Right atrium auricular region (tissue), 2 donors: ENCODE measurements at regions not wholly inside any gene's neighbourhood (a gene's known extent, or its start where the extent isn't known, plus 50 kb on each side); places are given as distances from the start of the nearest gene placed in this dataset.
"Not testable (repeated sequence)": the region's sequence is repeated elsewhere in the genome, so short reads cannot be mapped to it uniquely, and the experiment has no call there.

Experiments used
- DNase-seq: peaks from one replicate; pipeline ENCODE4 v3.0.0-alpha.2; 2019; ENCODE audit warnings: low spot score
- H3K27ac ChIP-seq, 2 donors: fragments of 200-600 bp; sonication (generic); 1 replicate in 1 of 2; 2 replicates in 1 of 2; pipeline ENCODE4 v1.5.1; 2016 to 2019
- H3K27me3 ChIP-seq, 2 donors: fragments of 200-600 bp; sonication (generic); one replicate each; pipeline versions ENCODE4 v1.5.1 to v1.6.0; 2017 to 2019
- H3K36me3 ChIP-seq: fragments of 200-600 bp; sonication (generic); one replicate; pipeline ENCODE4 v1.5.1; 2016
- H3K4me1 ChIP-seq, 2 donors: fragments of 200-600 bp; sonication (generic); one replicate each; pipeline versions ENCODE4 v1.5.1 to v1.6.0; 2017 to 2019
- H3K4me3 ChIP-seq, 2 donors: fragments of 200-600 bp; sonication (generic); 1 replicate in 1 of 2; 2 replicates in 1 of 2; pipeline ENCODE4 v1.5.1; 2017 to 2019; ENCODE audit warnings: mild to moderate bottlenecking in 1 of 2, moderate library complexity in 1 of 2
- H3K9me3 ChIP-seq, 2 donors: fragments of 200-600 bp; sonication (generic); one replicate each; pipeline ENCODE4 v1.5.1; 2019
- TF ChIP-seq, protein P1 (sequence below), 2 donors: fragments of 200-600 bp; sonication (generic); IDR thresholded peaks; one replicate each; pipeline ENCODE4 v1.5.1; 2019; ENCODE audit warnings: antibody characterized with exemption in 2 of 2

DNA sequence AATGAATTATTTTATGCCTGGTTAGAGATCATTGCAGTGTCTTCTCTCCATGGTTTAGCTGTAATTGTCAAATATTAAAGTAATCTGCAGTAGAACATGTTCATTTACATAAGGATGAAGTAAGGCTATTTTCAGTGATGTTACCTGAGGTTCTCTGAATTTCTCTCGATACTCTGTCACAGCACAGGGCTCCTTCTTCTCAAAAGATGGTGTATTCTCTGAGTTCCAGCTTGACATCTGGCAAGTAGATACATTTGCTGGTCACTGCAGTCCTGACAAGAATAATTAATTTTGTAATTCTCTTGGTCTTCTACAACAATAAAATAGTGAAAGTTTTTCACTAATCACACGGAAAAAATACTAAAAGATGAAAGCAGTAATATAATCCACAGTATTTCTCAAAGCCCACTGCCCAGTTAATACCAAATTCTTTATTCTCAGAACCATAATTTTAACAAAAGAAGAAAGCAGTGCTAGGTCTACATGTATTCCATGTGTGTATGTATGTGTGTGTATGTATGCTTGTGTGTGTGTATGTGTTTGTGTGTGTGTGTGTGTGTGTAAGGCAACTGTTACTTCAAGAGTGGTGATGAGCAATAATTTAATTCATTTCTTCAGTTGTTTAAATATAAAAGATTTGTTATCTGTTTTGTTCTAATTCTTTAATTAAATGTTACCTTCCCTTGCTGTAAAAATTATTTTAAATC is 1165.5 kb upstream of the SLC39A10 start:
- H3K27ac ChIP-seq: no peak overlapping the region
- no peaks in the 10 kb centered on the region for H3K4me1 ChIP-seq
- H3K4me3 ChIP-seq: no peak overlapping the region
- TF ChIP-seq, protein P1, sequence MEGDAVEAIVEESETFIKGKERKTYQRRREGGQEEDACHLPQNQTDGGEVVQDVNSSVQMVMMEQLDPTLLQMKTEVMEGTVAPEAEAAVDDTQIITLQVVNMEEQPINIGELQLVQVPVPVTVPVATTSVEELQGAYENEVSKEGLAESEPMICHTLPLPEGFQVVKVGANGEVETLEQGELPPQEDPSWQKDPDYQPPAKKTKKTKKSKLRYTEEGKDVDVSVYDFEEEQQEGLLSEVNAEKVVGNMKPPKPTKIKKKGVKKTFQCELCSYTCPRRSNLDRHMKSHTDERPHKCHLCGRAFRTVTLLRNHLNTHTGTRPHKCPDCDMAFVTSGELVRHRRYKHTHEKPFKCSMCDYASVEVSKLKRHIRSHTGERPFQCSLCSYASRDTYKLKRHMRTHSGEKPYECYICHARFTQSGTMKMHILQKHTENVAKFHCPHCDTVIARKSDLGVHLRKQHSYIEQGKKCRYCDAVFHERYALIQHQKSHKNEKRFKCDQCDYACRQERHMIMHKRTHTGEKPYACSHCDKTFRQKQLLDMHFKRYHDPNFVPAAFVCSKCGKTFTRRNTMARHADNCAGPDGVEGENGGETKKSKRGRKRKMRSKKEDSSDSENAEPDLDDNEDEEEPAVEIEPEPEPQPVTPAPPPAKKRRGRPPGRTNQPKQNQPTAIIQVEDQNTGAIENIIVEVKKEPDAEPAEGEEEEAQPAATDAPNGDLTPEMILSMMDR (IDR thresholded peaks at IDR 0.05): no peak
- H3K36me3 ChIP-seq: no peaks in the 10 kb centered on the region
- H3K27me3 ChIP-seq: no peaks in the 10 kb centered on the region
- no peak for DNase-seq
- H3K9me3 ChIP-seq: no peaks in the 10 kb centered on the region

DNA sequence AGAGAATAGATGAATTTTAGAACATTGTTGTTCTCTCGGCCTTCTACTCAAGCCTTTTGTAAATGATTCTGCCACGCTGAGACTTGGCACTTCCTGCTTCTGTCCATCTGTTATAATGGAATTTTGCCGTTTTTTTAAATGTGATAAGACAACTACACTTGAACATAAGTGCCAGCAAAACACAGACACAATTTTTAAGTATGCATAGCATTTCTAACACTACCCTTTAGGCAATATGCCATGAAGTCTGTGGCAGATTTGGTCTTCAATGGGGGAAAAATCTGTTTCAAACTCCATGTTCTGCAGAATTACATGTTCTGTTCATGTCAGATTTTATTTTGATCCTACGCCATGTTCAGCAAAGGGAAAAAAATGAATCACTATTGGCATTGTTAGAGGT is 1170.7 kb upstream of the SLC39A10 start:
- no peaks in the 10 kb centered on the region for H3K36me3 ChIP-seq
- no peaks in the 10 kb centered on the region for H3K9me3 ChIP-seq
- H3K4me1 ChIP-seq: no peaks in the 10 kb centered on the region
- TF ChIP-seq, protein P1 (IDR thresholded peaks at IDR 0.05): no peak
- no peak overlapping the region for H3K27ac ChIP-seq
- H3K4me3 ChIP-seq: no peak overlapping the region
- DNase-seq: no peak
- H3K27me3 ChIP-seq: no peaks in the 10 kb centered on the region

DNA sequence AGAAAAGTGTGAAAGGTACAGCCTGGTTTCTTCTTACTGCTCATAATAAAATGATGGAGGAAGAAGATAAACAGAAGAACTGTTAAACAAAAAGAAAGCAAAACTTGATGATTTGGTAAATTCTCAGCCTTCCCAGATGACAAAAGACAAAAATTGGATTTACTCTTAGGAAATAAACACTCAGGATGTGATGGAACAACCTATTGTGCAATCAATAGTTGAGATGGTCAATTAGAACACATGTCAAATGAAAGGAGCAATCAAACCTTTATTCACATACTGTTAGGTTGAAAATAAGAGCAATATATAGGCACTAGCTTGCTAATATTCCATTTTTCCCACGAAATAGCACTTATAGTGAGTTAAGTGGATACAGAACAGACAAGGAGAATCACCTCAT is 1174.0 kb upstream of the SLC39A10 start:
- TF ChIP-seq, protein P1 (IDR thresholded peaks at IDR 0.05): no peak
- no peaks in the 10 kb centered on the region for H3K9me3 ChIP-seq
- no peaks in the 10 kb centered on the region for H3K36me3 ChIP-seq
- H3K27ac ChIP-seq: no peak overlapping the region
- H3K4me3 ChIP-seq: no peak overlapping the region
- no peak for DNase-seq
- no peaks in the 10 kb centered on the region for H3K4me1 ChIP-seq
- H3K27me3 ChIP-seq: no peaks in the 10 kb centered on the region

DNA sequence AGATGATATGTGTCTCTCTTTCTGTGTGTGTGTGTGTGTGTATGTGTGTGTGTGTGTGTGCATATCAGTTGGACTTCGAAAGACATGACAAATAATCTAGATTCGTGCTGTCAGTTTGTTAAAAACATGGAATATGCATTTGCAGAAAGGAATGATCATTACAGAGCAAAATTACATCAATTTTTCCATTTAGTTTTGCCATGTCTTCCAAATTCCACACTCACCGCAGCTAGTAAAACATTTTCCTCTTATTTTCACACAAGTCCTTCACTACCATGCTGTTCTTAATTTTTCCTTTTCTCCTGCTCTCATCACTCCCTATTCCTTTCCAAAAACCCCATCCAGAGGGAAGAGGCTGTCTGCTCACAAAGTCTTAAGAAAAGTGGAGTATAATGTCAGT is 1191.4 kb upstream of the SLC39A10 start:
- TF ChIP-seq, protein P1 (IDR thresholded peaks at IDR 0.05): no peak
- H3K36me3 ChIP-seq: no peaks in the 10 kb centered on the region
- H3K27ac ChIP-seq: no peak overlapping the region
- no peak for DNase-seq
- H3K9me3 ChIP-seq: no peaks in the 10 kb centered on the region
- no peaks in the 10 kb centered on the region for H3K27me3 ChIP-seq
- H3K4me3 ChIP-seq: no peak overlapping the region
- H3K4me1 ChIP-seq: no peaks in the 10 kb centered on the region

DNA sequence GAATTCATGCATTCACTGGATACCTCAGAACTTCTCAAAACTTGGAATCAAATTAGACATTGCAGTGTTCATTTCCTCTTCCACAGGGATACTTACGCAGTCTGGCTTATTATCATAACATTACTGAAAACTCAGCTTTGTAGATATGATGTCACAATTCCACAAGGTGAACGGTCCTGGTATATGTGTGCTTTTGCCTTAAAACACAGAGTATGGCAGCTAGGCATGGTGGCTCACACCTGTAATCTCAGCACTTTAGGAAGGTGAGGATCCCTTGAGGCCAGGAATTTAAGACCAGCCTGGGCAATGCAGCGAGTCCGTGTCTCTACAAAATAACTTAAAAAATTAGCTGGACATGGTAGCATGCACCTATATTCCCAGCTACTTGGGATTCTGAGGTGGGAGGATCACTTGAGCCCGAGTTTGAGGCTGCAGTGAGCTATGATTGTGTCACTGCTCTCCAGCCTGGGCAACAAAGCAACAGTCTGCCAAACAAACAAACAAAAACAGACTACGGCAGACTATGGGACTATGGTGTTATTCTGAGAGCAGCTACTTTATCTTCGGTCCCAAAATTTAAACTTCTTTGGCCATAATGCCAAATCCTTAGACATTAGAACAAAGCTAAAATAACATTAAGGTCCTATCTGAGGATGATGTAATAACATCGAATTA is 1191.9 kb upstream of the SLC39A10 start:
- Histone ChIP-seq H3K4me3 (no peak overlapping the region), H3K27me3 (no peaks in the 10 kb centered on the region), H3K36me3 (no peaks in the 10 kb centered on the region), H3K9me3 (no peaks in the 10 kb centered on the region), H3K4me1 (no peaks in the 10 kb centered on the region), H3K27ac (no peak overlapping the region)
- TF ChIP-seq, protein P1 (IDR thresholded peaks at IDR 0.05): no peak
- DNase-seq: no peak

DNA sequence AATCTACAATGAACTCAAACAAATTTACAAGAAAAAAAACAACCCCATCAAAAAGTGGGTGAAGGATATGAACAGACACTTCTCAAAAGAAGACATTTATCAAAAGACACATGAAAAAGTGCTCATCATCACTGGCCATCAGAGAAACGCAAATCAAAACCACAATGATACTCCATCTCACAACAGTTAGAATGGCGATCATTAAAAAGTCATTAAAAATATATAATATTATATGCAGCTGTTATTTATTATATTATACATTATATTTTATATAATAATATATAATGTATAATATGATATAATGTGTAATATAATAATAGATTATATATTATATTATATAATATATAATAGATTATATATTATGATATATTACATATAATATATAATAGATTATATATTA is 1194.1 kb upstream of the SLC39A10 start:
- not testable (repeated sequence) for H3K36me3 ChIP-seq, H3K4me3 ChIP-seq, H3K9me3 ChIP-seq, H3K27ac ChIP-seq, DNase-seq, H3K27me3 ChIP-seq, H3K4me1 ChIP-seq
